Activated B cell treated with CpG ODN at 0.5 μM for 24 hours (primary cell): ENCODE measurements at regions not wholly inside any gene's neighbourhood (a gene's known extent, or its start where the extent isn't known, plus 50 kb on each side); places are given as distances from the start of the nearest gene placed in this dataset.
A peak's percentile ranks its signal among the peaks of the same experiment; 100 is the strongest.

Experiments used
- ATAC-seq: fragments of 200-7000 bp; cut with Tn5 transposase; one replicate; pipeline ENCODE4 v1.10.0; 2021; ENCODE audit warnings: low read depth, mild to moderate bottlenecking, moderate library complexity
- CTCF ChIA-PET: fragments of 350-600 bp; sonication (Branson Sonifier 250); formaldehyde crosslinking; loops from one replicate; lab custom pipeline; 2021; ENCODE audit warnings: antibody characterized with exemption; lab: Charles Lee
- POLR2A ChIA-PET: fragments of 350-600 bp; sonication (Branson Sonifier 250); formaldehyde crosslinking; loops from one replicate; lab custom pipeline; 2021; ENCODE audit warnings: antibody characterized with exemption; lab: Charles Lee
- DNase-seq: peaks from one replicate; pipeline ENCODE4 v3.0.0; 2022
- H3K27ac Mint-ChIP-seq: one replicate; pipeline ENCODE4 v1.8.0; 2020; ENCODE audit warnings: mixed read lengths
- H3K27me3 Mint-ChIP-seq: one replicate; pipeline ENCODE4 v1.8.0; 2021; ENCODE audit warnings: mixed read lengths
- H3K36me3 Mint-ChIP-seq: one replicate; pipeline ENCODE4 v1.8.0; 2021; ENCODE audit warnings: low read depth, mixed read lengths
- H3K4me1 Mint-ChIP-seq: one replicate; pipeline ENCODE4 v1.8.0; 2021; ENCODE audit warnings: mixed read lengths
- H3K4me3 Mint-ChIP-seq: one replicate; pipeline ENCODE4 v1.8.0; 2020; ENCODE audit warnings: mild to moderate bottlenecking, mixed read lengths
- H3K9me3 Mint-ChIP-seq: one replicate; pipeline ENCODE4 v1.8.0; 2020; ENCODE audit warnings: mixed read lengths
- intact Hi-C: fragments of 100-400 bp; cut with micrococcal nuclease; formaldehyde crosslinking; loops from one replicate; pipeline ENCODE4 v1.15.1; 2024
- TF ChIP-seq, protein P1 (sequence below): fragments of 200-600 bp; IDR thresholded peaks from one replicate; pipeline ENCODE4 v1.8.0; 2022; ENCODE audit warnings: antibody characterized with exemption, mild to moderate bottlenecking

DNA sequence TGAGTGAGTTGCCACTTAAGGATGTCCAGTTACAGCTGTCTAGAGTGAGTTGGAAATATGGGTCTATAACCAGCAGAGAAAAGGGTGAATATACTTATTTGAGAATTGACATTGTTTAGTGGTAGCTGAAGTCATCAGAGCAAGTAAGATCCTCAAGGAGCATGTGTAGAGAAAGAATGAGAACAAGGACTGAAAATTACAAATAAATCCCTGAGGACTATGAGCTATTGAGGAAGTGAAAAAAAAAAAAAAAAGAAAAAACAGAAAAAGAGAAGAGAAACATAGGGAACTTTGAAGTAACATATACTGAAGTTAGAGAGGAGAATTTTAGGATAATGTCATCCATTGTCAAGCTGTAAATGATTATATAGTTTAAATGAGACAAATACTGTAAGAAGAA is 134.0 kb upstream of the CCDC68 start:
- ChIA-PET POLR2A (interaction anchor here (0.6 to 3.1 kb wide), 7 partner anchors 8 to 122 kb away, joined by 3 to 23 read pairs (median 4); no protein-coding TSS in a partner anchor), CTCF (interaction anchor here (1.3 to 1.4 kb wide), 2 partner anchors 24 to 28 kb away, joined by 3 read pairs; no protein-coding TSS in a partner anchor)
- TF ChIP-seq, protein P1, sequence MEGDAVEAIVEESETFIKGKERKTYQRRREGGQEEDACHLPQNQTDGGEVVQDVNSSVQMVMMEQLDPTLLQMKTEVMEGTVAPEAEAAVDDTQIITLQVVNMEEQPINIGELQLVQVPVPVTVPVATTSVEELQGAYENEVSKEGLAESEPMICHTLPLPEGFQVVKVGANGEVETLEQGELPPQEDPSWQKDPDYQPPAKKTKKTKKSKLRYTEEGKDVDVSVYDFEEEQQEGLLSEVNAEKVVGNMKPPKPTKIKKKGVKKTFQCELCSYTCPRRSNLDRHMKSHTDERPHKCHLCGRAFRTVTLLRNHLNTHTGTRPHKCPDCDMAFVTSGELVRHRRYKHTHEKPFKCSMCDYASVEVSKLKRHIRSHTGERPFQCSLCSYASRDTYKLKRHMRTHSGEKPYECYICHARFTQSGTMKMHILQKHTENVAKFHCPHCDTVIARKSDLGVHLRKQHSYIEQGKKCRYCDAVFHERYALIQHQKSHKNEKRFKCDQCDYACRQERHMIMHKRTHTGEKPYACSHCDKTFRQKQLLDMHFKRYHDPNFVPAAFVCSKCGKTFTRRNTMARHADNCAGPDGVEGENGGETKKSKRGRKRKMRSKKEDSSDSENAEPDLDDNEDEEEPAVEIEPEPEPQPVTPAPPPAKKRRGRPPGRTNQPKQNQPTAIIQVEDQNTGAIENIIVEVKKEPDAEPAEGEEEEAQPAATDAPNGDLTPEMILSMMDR, result no peak
- Mint-ChIP-seq H3K27ac (peak overlapping the region; percentile 43), H3K9me3 (no peaks in the 10 kb centered on the region), H3K36me3 (no peaks in the 10 kb centered on the region), H3K4me3 (peak overlapping the region; percentile 32), H3K27me3 (no peaks in the 10 kb centered on the region), H3K4me1 (peaks cover 56% of the 10 kb centered on the region)
- ATAC-seq (peak; percentile 47), DNase-seq (no peak)
- intact Hi-C loops, result no loop called here

DNA sequence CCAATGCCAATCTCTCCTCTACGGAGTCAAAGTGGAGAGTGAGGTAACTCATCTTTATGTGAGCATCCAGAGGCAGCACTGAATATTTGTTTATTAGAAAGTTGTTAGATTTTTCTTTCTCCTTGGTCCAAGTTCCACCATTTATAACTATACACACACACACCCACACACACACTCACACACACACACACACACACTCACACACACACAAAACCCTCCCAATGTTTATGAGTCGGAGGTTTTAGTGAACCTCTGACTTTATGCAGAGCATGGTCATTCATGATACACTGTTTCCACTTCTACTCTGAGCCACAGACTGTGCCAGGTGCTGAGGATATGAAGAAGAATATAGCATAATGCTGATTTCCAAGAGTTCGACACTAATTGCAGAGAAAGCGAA is 132.9 kb upstream of the CCDC68 start:
- no peak overlapping the region for H3K4me3 Mint-ChIP-seq
- H3K27ac Mint-ChIP-seq, result peak overlapping the region; percentile 43
- ChIA-PET CTCF (no interaction called here), POLR2A (interaction anchor here (3.1 kb wide), 1 partner anchor 21 kb away, joined by 23 read pairs; no protein-coding TSS in a partner anchor)
- DNase-seq (no peak), ATAC-seq (no peak)
- H3K27me3 Mint-ChIP-seq, result no peaks in the 10 kb centered on the region
- peaks cover 62% of the 10 kb centered on the region for H3K4me1 Mint-ChIP-seq
- H3K36me3 Mint-ChIP-seq, result no peaks in the 10 kb centered on the region
- no peaks in the 10 kb centered on the region for H3K9me3 Mint-ChIP-seq
- TF ChIP-seq, protein P1, result no peak
- intact Hi-C loops, result no loop called here

DNA sequence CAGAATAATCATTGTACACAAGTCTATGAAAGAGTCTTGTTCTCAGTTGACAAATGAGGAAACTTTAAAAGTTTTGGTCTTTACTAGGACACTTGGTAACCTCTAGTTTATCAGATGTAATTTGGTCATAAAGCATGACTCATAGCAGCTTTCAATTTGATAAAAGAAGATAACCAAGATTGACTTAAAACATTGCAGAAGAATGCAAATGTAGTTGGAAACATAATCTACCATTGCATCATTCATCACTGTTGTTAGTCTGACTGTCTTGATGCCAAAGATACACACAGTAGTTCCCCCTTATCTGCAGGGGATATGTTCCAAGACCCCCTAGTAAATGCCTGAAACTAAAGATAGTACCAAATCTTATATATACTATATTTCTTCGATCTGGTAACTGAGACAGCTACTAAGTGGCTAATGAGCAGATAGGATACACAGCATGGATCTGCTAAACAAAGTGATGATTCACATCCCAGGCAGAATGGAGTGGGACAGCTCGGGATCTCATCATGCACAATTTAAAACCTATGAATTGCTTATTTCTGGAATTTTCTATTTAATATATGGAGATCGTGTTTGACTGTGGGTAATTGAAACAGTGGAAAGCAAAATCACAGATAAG is 131.4 kb upstream of the CCDC68 start:
- Mint-ChIP-seq H3K4me1 (peaks cover 64% of the 10 kb centered on the region), H3K27ac (peak overlapping the region; percentile 22), H3K36me3 (no peaks in the 10 kb centered on the region), H3K27me3 (no peaks in the 10 kb centered on the region), H3K9me3 (no peaks in the 10 kb centered on the region), H3K4me3 (no peak overlapping the region)
- TF ChIP-seq, protein P1, result no peak
- ChIA-PET CTCF (no interaction called here), POLR2A (no interaction called here)
- DNase-seq (no peak), ATAC-seq (no peak)
- intact Hi-C loops, result no loop called here

DNA sequence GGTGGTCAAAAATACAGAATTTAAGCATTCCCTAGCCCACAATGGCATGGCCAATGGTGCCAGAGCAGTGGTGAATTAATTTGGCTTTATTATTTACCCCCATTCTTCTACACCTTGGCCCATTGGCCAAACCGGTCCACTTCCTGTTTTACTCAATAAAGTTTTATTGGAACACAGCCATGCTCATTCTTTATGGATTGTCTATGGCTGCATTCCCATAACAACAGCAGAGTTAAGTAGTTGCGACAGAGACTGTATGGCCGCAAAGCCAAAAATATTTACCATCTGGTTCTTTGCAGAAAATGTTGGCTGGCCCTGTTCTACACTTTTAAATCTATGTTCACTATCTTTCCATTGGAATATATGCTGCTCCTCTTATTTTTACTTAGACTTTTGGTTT is 130.3 kb upstream of the CCDC68 start:
- no peak for ATAC-seq
- intact Hi-C loops, result no loop called here
- Mint-ChIP-seq H3K27me3 (no peaks in the 10 kb centered on the region), H3K4me3 (no peak overlapping the region), H3K36me3 (no peaks in the 10 kb centered on the region), H3K4me1 (peaks cover 62% of the 10 kb centered on the region), H3K27ac (peak overlapping the region; percentile 64), H3K9me3 (no peaks in the 10 kb centered on the region)
- ChIA-PET CTCF (no interaction called here), POLR2A (no interaction called here)
- no peak for DNase-seq
- TF ChIP-seq, protein P1, result no peak

DNA sequence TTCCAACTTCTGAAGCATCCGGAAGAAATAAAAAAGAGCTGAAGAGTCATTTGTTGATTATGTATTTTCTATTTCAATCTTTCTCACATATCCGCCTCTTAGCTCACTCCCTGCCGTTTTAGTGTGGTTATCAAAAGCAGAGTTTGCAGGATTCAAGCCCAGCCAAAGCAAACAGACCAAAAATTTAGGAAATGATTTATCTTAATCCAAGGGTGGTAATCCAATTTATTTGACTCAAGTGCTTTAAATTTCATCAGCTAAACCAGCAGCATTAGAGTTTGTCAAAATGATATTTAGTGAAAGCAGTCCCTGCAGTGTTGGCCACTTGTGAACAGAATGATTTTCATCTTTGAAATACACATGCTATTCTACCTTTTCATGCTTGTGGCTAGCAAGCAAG is 129.3 kb upstream of the CCDC68 start:
- Mint-ChIP-seq H3K36me3 (no peaks in the 10 kb centered on the region), H3K4me3 (no peak overlapping the region), H3K4me1 (peaks cover 53% of the 10 kb centered on the region), H3K9me3 (no peaks in the 10 kb centered on the region), H3K27ac (peak overlapping the region; percentile 38), H3K27me3 (no peaks in the 10 kb centered on the region)
- ATAC-seq (no peak), DNase-seq (no peak)
- intact Hi-C loops, result no loop called here
- ChIA-PET CTCF (no interaction called here), POLR2A (no interaction called here)
- TF ChIP-seq, protein P1, result no peak
